ENCODE measurements at regions not wholly inside any gene's neighbourhood (a gene's known extent, or its start where the extent isn't known, plus 50 kb on each side); places are given as distances from the start of the nearest gene placed in this dataset.

GRCh38 chrX:51798701-51799100, 55.5 kb downstream of the GSPT2 start:
- no peak for DNase-seq

- peak; percentile 85 for DNase-seq
Measured at GRCh38 chrX:51802917-51803688, 59.9 kb downstream of the GSPT2 start.

- no peak for DNase-seq
Measured at GRCh38 chrX:51803833-51804232, 60.6 kb downstream of the GSPT2 start.

GRCh38 chrX:51804741-51805140, 61.5 kb downstream of the GSPT2 start:
- no peak for DNase-seq

- no peak for DNase-seq
Measured at GRCh38 chrX:51813886-51814460, 70.7 kb downstream of the GSPT2 start.

GRCh38 chrX:51824061-51824460, 69.4 kb upstream of the MAGED1 start:
- DNase-seq, result no peak

GRCh38 chrX:51825436-51825835, 68.0 kb upstream of the MAGED1 start:
- no peak for DNase-seq

- no peak for DNase-seq
Measured at GRCh38 chrX:51834076-51834475, 59.3 kb upstream of the MAGED1 start.

- DNase-seq, result no peak
Measured at GRCh38 chrX:51836823-51837222, 56.6 kb upstream of the MAGED1 start.

- no peak for DNase-seq
Measured at GRCh38 chrX:51837451-51837850, 56.0 kb upstream of the MAGED1 start.

GRCh38 chrX:51837921-51838320, 55.5 kb upstream of the MAGED1 start:
- peak; percentile 3 for DNase-seq
